ENCODE measurements at regions not wholly inside any gene's neighbourhood (a gene's known extent, or its start where the extent isn't known, plus 50 kb on each side); places are given as distances from the start of the nearest gene placed in this dataset.

DNA sequence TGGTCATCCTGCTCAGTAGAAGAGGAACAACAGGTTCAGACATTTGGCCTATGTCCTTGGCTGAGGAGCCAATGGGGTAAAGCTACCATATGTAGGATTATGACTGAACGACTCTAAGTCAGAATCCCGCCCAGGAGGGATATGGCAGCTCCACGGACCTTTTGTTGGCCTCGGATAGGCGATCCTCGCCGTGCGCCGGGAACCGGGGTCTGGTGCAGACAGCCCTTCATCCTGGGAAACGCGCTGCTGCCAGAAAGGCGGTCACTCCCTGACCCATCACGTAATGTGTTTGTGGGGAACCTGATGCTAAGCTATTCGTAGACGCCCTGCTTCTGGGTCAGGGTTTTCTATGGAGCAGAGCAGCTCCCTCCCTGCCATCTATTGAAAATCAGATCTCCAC, 178.9 kb upstream of the ALG10B start:
- peak; percentile 23 for ATAC-seq
- intact Hi-C loops (cut with DNase I), result loop anchor here (5.0 kb wide), 1 partner anchor 970 kb away; no protein-coding TSS in a partner anchor
- DNase-seq (ENCODE audit: low spot score), result no peak

GRCh38 chr12:38138225-38139221, 178.1 kb upstream of the ALG10B start:
- DNase-seq (ENCODE audit: low spot score), result peak; percentile 87

DNA sequence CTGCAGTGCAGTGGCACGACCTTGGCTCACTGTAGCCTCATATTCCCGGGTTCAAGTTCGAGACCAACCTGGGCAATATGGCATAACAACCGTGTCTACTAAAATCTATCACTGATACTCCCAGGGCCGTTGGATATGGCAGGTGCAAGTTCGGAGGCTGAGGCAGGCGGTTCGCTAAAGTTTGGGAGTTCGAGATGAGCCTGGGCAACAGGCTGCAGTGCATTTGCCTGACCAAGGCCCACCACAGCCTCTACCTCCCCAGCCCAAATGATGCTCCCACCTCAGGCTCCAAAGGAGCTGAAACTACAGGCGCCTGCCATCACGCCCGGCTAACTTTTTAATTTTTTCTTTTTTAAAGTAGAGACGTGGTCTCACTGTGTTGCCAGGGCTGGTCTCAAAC, 177.1 kb upstream of the ALG10B start:
- DNase-seq (ENCODE audit: low spot score) (no peak), ATAC-seq (no peak)
- intact Hi-C loops (cut with DNase I), result loop anchor here (5.0 kb wide), 1 partner anchor 968 kb away; no protein-coding TSS in a partner anchor

More at GRCh38 chr12:38138225-38139221, 178.1 kb upstream of the ALG10B start:
- ATAC-seq, result peak; percentile 80
- intact Hi-C loops (cut with DNase I), result loop anchor here (5.0 kb wide), 1 partner anchor 969 kb away; no protein-coding TSS in a partner anchor

DNA sequence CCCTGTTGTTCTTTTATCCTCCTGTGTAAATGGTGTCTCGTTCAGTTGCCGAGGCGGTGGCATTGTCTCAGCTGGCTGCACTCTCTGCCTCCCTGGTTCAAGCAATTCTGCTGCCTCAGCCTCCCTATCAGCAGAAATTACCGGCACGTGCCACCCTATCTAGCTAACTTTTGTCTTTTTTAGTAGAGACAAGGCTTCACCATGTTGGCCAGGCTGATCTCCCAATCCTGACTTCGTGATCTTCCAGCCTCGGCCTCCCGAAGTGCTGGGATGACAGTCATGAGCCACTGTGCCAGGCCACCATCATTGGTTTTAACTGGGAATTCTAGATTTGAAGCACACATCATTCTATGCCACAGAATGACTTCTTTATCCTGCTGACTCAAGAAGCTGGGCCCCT, 175.3 kb upstream of the ALG10B start:
- no peak for DNase-seq (ENCODE audit: low spot score)
- ATAC-seq, result no peak
- intact Hi-C loops (cut with DNase I), result loop anchor here (10.0 kb wide), 1 partner anchor 174 kb away; the partner anchor contains the start of gene ALG10B

- intact Hi-C loops (cut with DNase I), result loop anchor here (10.0 kb wide), 1 partner anchor 173 kb away; the partner anchor contains the start of gene ALG10B
- no peak for ATAC-seq
- DNase-seq (ENCODE audit: low spot score), result no peak
Observed at GRCh38 chr12:38141861-38142260, 174.7 kb upstream of the ALG10B start.

- no peak for ATAC-seq
- intact Hi-C loops (cut with DNase I), result loop anchor here (10.0 kb wide), 1 partner anchor 172 kb away; the partner anchor contains the start of gene ALG10B
- no peak for DNase-seq (ENCODE audit: low spot score)
Observed at GRCh38 chr12:38142974-38143373, 173.6 kb upstream of the ALG10B start.

DNA sequence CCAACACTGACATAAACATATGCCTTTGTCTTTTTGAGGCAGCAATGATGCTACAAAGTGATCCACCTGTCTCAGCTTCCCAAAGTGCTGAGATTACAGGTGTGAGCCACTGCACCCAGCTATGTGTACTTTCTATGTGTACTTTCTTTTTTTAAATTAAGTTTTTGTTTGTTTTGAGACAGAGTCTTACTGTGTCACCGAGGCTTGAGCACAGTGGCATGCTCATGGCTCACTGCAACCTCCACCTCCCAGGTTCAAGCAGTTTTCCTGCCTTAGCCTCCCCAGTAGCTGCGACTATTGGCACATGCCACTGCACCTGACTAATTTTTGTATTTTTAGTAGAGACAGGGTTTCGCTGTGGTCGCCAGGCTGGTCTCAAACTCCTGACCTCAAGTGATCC, 172.5 kb upstream of the ALG10B start:
- intact Hi-C loops (cut with DNase I), result loop anchor here (10.0 kb wide), 1 partner anchor 171 kb away; the partner anchor contains the start of gene ALG10B
- DNase-seq (ENCODE audit: low spot score) (no peak), ATAC-seq (no peak)

DNA sequence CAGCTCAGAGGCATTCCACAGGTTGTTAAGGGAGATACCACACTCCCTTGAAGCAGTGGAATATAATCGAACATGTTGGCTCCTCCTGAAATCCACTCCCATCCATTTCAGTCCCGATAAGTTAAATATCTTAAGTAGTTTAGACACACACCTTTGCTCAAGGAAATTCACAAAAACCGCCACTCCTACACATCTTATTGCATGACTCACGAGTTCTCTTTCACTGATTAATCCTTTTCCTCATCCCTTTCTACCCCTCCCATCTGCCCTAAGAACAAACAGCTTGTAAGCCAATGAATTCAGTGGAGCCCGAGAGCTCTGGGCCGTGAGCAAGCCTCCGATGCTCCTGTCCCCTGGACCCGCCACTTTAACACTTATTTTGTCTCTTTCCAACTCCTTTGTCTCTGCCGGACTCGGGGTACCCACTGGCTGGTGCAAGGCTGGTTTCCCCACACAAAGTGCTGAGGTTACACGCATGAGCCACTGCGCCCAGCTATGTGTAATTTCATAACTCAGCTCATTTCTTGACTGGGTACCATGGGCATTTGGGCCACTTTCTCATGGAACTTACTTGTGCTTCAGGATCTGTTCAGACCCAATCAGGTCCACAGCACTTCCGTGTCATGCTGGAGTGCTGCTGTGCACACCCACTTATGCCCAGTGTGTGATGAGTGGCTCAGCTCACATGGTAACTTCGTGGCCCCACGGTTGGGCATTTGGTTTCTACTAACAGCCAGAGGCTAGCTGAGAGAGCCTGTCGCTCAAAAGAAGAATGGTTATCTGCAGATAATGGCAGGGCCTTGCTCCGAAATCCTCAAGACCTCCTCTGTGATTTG, 171.8 kb upstream of the ALG10B start:
- DNase-seq (ENCODE audit: low spot score) (no peak), ATAC-seq (no peak)
- intact Hi-C loops (cut with DNase I), result loop anchor here (10.0 kb wide), 1 partner anchor 170 kb away; the partner anchor contains the start of gene ALG10B

DNA sequence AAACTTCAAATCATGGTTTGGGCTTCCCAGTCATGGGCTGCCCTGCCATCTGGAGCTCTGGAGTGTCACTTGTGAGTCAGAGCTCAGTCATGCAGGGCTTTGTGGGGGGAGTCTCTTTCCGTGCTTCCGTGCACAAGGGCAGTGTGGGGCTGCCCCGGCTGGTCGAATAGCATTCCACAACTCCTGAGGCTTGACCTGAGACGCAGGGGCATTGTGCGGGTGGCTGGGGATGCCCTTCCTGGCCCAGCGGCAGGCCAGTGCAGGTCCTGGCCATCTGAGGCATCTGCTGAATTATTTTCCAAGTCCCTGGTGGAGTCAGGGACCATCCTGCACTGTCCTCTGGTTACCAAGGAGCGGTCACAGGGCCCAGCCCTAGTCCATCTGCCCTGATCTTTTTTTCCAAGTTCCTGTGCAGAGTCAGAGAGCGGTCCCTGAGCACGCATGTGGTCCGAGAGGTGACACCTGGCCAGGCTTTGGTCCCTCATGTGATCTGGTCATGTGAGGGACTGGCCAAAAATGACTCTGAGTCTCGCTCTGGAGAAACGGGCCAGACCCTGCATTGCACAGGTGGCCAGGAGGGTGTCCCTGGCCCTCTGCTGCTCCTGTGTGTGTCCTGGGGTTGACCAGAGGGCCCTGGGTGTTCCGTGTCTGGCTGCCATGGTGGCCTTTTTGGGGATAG, 167.0 kb upstream of the ALG10B start:
- intact Hi-C loops (cut with DNase I), result loop anchor here (10.0 kb wide), 1 partner anchor 165 kb away; the partner anchor contains the start of gene ALG10B
- DNase-seq (ENCODE audit: low spot score) (no peak), ATAC-seq (no peak)

DNA sequence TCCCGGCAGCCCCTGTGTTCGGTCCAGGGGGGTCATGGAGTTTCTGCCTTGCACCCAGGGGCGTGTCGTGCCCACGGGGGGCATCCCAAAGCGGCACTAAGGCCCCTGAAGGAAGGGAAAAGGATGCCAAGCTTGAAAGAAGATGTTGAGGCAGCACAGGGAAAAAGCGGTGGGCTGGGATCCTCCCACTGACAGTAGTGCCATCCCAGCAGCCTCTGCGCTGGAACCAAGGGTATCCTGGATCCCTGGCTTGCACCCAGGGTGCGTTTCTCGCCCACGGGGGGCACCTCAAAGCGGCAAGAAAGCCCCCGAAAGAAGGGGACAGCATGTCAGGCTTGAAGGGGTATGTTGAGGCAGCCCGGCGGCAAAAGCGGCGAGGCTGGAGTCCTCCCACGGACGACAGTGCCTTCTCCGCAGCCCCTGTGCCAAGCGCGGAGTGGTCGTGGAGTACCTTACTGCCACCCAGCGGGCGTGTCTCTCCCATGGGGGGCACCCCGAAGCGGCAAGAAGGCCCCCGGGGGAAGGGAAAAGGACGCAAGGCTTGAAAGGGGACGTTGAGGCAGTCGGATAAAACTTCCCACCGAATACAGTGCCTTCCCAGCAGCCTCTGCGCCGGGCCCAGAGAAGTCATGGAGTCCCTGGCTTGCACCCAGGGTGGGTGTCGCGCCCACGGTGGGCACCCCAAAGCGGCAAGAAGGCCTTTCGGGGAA, 164.4 kb upstream of the ALG10B start:
- intact Hi-C loops (cut with DNase I), result no loop called here
- ATAC-seq, result no peak
- no peak for DNase-seq (ENCODE audit: low spot score)

DNA sequence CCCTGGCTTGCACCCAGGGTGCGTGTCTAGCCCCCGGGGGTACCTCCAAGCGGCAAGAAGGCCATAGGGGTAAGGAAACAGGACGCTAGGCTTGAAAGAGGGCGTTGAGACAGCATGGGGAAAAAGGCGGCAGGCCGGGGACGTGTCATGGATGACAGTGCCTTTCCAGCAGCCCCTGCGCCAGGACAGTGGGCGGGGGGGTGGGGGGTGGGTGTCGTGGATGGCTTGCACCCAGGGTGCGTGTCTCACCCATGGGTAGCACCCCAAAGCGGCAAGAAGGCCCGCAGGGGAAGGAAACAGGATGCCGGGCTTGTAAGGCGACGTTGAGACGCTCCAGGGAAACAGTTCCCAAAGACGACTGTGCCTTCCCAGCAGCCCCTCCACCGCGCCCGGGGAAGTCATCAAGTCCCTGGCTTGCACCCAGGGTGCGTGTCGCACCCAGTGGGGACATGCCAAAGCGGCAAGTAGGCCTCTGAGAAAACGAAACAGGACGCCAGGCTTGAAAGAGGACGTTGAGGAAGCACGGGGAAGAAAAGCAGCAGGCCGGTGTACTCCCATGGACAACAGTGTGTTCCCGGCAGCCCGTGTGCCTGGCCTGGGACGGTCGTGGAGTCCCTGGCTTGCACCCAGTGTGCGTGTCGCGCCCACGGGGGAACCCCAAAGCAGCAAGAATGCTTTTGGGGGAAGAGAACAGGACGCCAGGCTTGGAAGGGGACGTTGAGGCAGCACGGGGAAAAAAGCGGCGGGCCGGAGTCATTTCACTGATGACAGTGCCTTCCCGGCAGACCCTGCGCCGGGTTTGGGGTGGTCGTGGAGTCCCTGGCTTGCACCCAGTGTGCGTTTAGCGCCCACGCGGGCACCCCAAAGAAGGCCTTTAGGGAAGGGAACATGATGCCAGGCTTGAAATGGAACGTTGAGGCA, 163.5 kb upstream of the ALG10B start:
- DNase-seq (ENCODE audit: low spot score), result no peak
- ATAC-seq, result no peak
- intact Hi-C loops (cut with DNase I), result no loop called here

GRCh38 chr12:38153737-38154061, 162.9 kb upstream of the ALG10B start:
- DNase-seq (ENCODE audit: low spot score) (no peak), ATAC-seq (no peak)
- intact Hi-C loops (cut with DNase I), result no loop called here

GRCh38 chr12:38154096-38155019, 162.2 kb upstream of the ALG10B start:
- DNase-seq (ENCODE audit: low spot score) (no peak), ATAC-seq (no peak)
- intact Hi-C loops (cut with DNase I), result no loop called here

DNA sequence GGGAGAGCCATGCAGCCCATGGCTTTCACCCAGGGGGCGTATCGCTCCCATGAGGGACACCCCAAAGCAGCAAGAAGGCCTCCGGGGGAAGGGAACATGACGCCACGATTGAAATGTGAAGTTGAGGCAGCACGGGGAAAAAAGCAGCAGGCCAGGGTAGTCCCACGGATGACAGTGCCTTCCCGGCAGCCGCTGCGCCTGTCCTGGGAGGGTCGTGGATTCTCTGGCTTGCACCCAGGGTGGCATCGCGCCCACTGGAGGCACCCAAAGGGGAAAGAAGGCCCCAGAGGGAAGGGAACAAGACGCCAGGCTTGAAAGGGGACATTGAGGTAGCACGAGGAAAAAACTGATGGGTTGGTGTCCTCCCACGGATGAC, 161.6 kb upstream of the ALG10B start:
- intact Hi-C loops (cut with DNase I), result no loop called here
- DNase-seq (ENCODE audit: low spot score), result no peak
- ATAC-seq, result no peak

DNA sequence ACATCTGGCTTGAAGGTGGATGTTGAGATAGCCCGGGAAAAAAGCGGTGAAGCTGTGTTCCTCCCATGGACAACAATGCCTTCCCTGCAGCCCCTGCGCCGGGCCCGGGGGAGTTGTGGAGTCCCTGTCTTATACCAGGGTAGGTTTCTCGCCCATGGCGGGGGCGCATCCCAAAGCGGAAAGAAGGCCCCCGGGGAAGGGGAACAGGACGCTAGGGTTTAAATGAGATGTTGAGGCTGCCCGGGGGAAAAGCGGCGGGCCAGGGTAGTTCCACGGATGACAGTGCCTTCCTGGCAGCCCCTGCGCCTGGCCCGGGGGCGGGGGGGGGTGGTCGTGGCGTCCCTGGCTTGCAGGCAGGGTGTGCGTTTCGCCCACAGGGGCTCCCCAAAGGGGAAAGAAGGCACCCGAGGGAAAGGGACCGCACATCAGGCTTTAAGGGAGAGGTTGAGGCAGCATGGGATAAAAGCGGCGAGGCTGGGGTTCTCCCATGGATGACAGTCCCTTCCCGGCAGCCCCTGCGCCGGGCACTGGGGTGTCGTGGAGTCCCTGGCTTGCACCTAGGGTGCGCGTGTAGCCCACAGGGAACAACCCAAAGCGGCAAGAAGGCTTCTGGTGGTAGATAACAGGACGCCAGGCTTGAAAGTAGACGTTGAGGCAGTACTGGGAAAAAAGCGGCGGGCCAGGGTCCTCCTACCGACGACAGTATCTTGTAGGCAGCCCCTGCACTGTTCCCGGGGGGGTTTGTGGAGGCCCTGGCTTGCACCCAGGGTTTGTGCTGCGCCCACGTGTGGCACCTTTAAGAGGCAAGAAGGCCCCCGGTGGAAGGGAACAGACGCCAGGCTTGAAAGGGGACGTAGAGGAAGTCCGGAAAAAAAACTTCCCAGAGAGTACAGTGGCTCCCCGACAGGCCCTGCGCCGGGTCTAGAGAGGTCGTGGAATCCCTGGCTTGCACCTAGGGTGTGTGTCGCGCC, 160.8 kb upstream of the ALG10B start:
- intact Hi-C loops (cut with DNase I), result no loop called here
- no peak for ATAC-seq
- DNase-seq (ENCODE audit: low spot score), result no peak

Measured in sciatic nerve (tissue), 2 donors.